Body of pancreas (tissue), 4 donors: ENCODE measurements at regions not wholly inside any gene's neighbourhood (a gene's known extent, or its start where the extent isn't known, plus 50 kb on each side); places are given as distances from the start of the nearest gene placed in this dataset.

Experiments
- CTCF ChIP-seq, 7 experiments: fragments of 450-650 bp in 4 of 7; fragments of 200-600 bp in 3 of 7; sonication (generic) in 3 of 7; IDR thresholded peaks; one replicate each; pipeline ENCODE4 v1.5.1; 2016 to 2019; ENCODE audit warnings: antibody characterized with exemption in 7 of 7
- POLR2A ChIP-seq, 3 donors: fragments of 450-650 bp; IDR thresholded peaks; one replicate each; pipeline ENCODE4 v1.6.1; 2016; ENCODE audit warnings: antibody characterized with exemption in 3 of 3, mild to moderate bottlenecking in 2 of 3

- TF ChIP-seq CTCF (IDR thresholded peaks at IDR 0.05) (no peak), POLR2A (IDR thresholded peaks at IDR 0.05) (no peak)
Measured at GRCh38 chr18:40387130-40387787, 1567.8 kb upstream of the PIK3C3 start.
